ENCODE measurements at regions not wholly inside any gene's neighbourhood (a gene's known extent, or its start where the extent isn't known, plus 50 kb on each side); places are given as distances from the start of the nearest gene placed in this dataset.

DNA sequence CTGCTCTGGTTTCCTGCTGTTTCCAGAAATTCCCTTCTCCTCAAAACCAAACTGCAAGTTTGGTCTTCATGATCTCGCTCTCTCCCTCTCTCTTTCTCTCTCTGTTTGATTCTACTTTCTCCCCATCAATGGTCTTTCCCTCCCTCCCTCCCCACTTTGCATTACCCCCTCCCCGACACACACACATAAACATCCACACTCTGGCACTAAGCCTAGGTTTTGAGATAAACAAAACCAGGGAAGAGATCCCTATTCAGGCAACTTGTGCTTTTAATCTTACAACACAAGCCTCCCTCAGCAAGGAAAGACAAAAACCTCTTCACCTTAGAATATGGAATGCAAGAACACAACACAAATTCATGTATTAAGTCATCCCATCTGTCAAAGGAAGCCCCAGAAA, 73.5 kb upstream of the PTPRT start:
- TF ChIP-seq EZH2 (IDR thresholded peaks at IDR 0.05; ENCODE audit: insufficient read depth, poor library complexity, severe bottlenecking) = no peak
- TF ChIP-seq EZH2phosphoT487 (IDR thresholded peaks at IDR 0.05; ENCODE audit: insufficient read depth, low read depth) = no peak

Measured in GM23248 (cell line).